CD8-positive, alpha-beta memory T cell (primary cell): ENCODE measurements at regions not wholly inside any gene's neighbourhood (a gene's known extent, or its start where the extent isn't known, plus 50 kb on each side); places are given as distances from the start of the nearest gene placed in this dataset.
A peak's percentile ranks its signal among the peaks of the same experiment; 100 is the strongest.

Experiments
- CTCF ChIA-PET: fragments of 350-600 bp; sonication (Branson Sonifier 250); formaldehyde crosslinking; loops from one replicate; lab custom pipeline; 2021; ENCODE audit warnings: antibody characterized with exemption; lab: Charles Lee
- POLR2A ChIA-PET: fragments of 350-600 bp; sonication (Branson Sonifier 250); formaldehyde crosslinking; loops from one replicate; lab custom pipeline; 2021; ENCODE audit warnings: antibody characterized with exemption; lab: Charles Lee
- DNase-seq, 5 donors: peaks; one replicate each; pipeline versions ENCODE4 v3.0.0 to v3.0.0-alpha.2; 2020 to 2022; ENCODE audit warnings: mixed read lengths in 1 of 5
- H3K27ac ChIP-seq: one replicate; pipeline ENCODE4 v1.7.0; 2013; ENCODE audit warnings: low read depth, mild to moderate bottlenecking, low read length, moderate library complexity
- H3K27me3 ChIP-seq: 2 replicates; pipeline ENCODE4 v1.7.0; 2013; ENCODE audit warnings: low read length, mild to moderate bottlenecking; ENCODE audit not compliant: insufficient read depth, poor library complexity, severe bottlenecking
- H3K36me3 ChIP-seq: 2 replicates; pipeline ENCODE4 v1.7.0; 2013; ENCODE audit warnings: mild to moderate bottlenecking, low read length, moderate library complexity; ENCODE audit not compliant: insufficient read depth
- H3K4me1 ChIP-seq: 2 replicates; pipeline ENCODE4 v1.7.0; 2013; ENCODE audit warnings: mild to moderate bottlenecking, low read length, moderate library complexity; ENCODE audit not compliant: insufficient read depth
- H3K4me3 ChIP-seq: 2 replicates; pipeline ENCODE4 v1.7.0; 2013; ENCODE audit warnings: mild to moderate bottlenecking, low read length
- H3K9me3 ChIP-seq: 2 replicates; pipeline ENCODE4 v1.7.0; 2013; ENCODE audit warnings: mild to moderate bottlenecking, low read length
- H3K27ac Mint-ChIP-seq, 8 donors: one replicate each; pipeline ENCODE4 v1.8.0; 2020 to 2021; ENCODE audit warnings: mixed read lengths in 8 of 8, mild to moderate bottlenecking in 6 of 8, inconsistent platforms in 3 of 8, moderate library complexity in 3 of 8
- H3K27me3 Mint-ChIP-seq, 2 donors: one replicate each; pipeline ENCODE4 v1.8.0; 2020 to 2021; ENCODE audit warnings: mixed read lengths in 2 of 2, mild to moderate bottlenecking in 1 of 2, moderate library complexity in 1 of 2
- H3K36me3 Mint-ChIP-seq, 3 donors: one replicate each; pipeline ENCODE4 v1.8.0; 2020 to 2021; ENCODE audit warnings: mixed read lengths in 3 of 3, inconsistent platforms in 1 of 3, mild to moderate bottlenecking in 1 of 3
- H3K4me1 Mint-ChIP-seq, 3 donors: one replicate each; pipeline ENCODE4 v1.8.0; 2020 to 2021; ENCODE audit warnings: mixed read lengths in 3 of 3, inconsistent platforms in 1 of 3, mild to moderate bottlenecking in 1 of 3
- H3K4me3 Mint-ChIP-seq, 7 donors: one replicate each; pipeline ENCODE4 v1.8.0; 2020 to 2021; ENCODE audit warnings: mixed read lengths in 7 of 7, mild to moderate bottlenecking in 6 of 7, moderate library complexity in 4 of 7, inconsistent platforms in 2 of 7
- H3K9me3 Mint-ChIP-seq, 5 donors: one replicate each; pipeline ENCODE4 v1.8.0; 2020 to 2022; ENCODE audit warnings: mixed read lengths in 5 of 5, mild to moderate bottlenecking in 3 of 5, moderate library complexity in 2 of 5, inconsistent platforms in 1 of 5

DNA sequence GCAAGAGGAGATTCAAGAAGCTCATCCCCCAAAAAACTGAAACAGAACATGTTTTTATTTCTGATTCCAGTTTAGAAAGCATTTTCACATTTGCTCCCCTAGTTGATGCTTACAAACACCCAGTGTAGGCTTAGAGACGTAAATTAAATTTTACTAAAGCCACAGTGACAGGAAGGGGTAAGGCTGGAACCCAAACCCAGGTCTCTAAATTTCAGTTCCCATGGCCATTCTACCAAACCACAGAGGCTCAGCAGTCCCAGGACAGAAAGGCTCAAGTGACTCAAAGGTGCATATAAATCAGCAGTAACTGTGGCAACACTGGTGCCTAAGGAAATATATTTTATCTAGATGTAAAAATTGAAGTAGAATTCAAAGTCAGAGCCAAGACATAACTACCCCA lies 128.7 kb downstream of the CEP120 start:
- H3K4me1 ChIP-seq: no peaks in the 10 kb centered on the region
- Mint-ChIP-seq H3K9me3 (peaks cover 0 to 5% (median 3%) of the 10 kb centered on the region in 5 donors), H3K27ac (no peak overlapping the region), H3K4me3 (no peak overlapping the region), H3K4me1 (peaks cover 1 to 4% (median 3%) of the 10 kb centered on the region in 3 donors), H3K27me3 (peaks cover 7 to 28% of the 10 kb centered on the region in 2 donors), H3K36me3 (no peaks in the 10 kb centered on the region)
- H3K36me3 ChIP-seq: no peaks in the 10 kb centered on the region
- no peak overlapping the region for H3K4me3 ChIP-seq
- CTCF ChIA-PET: no interaction called here
- POLR2A ChIA-PET: no interaction called here
- H3K9me3 ChIP-seq: no peaks in the 10 kb centered on the region
- no peaks in the 10 kb centered on the region for H3K27me3 ChIP-seq
- no peak for DNase-seq
- H3K27ac ChIP-seq: no peak overlapping the region

- Mint-ChIP-seq H3K36me3 (no peaks in the 10 kb centered on the region), H3K4me1 (peaks cover 3 to 11% (median 7%) of the 10 kb centered on the region in 3 donors), H3K4me3 (no peak overlapping the region), H3K9me3 (peaks cover 0 to 2% (median 0%) of the 10 kb centered on the region in 5 donors), H3K27ac (no peak overlapping the region), H3K27me3 (peaks cover 14 to 52% of the 10 kb centered on the region in 2 donors)
- Histone ChIP-seq H3K4me3 (no peak overlapping the region), H3K27ac (no peak overlapping the region), H3K27me3 (peaks cover 6% of the 10 kb centered on the region), H3K36me3 (no peaks in the 10 kb centered on the region), H3K4me1 (no peaks in the 10 kb centered on the region), H3K9me3 (no peaks in the 10 kb centered on the region)
- POLR2A ChIA-PET: no interaction called here
- DNase-seq: no peak
- CTCF ChIA-PET: no interaction called here
These were observed 134.0 kb downstream of the CEP120 start for GRCh38 chr5:123289210-123289609.

DNA sequence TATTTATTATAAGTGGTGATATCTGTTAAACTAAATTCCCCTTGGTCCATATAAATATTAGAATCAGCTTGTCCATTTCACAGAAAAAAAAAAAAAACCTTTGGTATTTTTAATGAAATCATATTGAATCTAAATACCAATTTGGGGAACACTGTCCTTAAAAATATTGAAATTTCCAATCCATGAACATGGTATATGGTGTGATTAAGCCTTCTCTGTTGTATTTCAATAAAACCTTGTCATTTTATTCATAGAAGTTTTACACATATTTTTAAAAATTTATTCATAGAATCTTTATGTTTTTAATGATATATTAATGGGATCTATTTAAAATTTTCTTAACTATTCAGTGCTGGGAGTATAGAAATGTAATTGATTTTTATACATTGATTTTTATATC lies 135.3 kb downstream of the CEP120 start:
- H3K4me1 Mint-ChIP-seq: peaks cover 3 to 11% (median 7%) of the 10 kb centered on the region in 3 donors
- H3K9me3 Mint-ChIP-seq: peaks cover 0 to 2% (median 0%) of the 10 kb centered on the region in 5 donors
- H3K4me3 Mint-ChIP-seq: no peak overlapping the region
- no peaks in the 10 kb centered on the region for H3K4me1 ChIP-seq
- no peaks in the 10 kb centered on the region for H3K9me3 ChIP-seq
- no peak overlapping the region for H3K4me3 ChIP-seq
- H3K27me3 Mint-ChIP-seq: peaks cover 14 to 47% of the 10 kb centered on the region in 2 donors
- CTCF ChIA-PET: no interaction called here
- peaks cover 6% of the 10 kb centered on the region for H3K27me3 ChIP-seq
- DNase-seq: no peak
- no peaks in the 10 kb centered on the region for H3K36me3 Mint-ChIP-seq
- no peak overlapping the region for H3K27ac Mint-ChIP-seq
- H3K27ac ChIP-seq: no peak overlapping the region
- POLR2A ChIA-PET: no interaction called here
- H3K36me3 ChIP-seq: no peaks in the 10 kb centered on the region

GRCh38 chr5:123286891-123287290 lies 136.3 kb downstream of the CEP120 start:
- no peaks in the 10 kb centered on the region for H3K36me3 ChIP-seq
- peaks cover 6% of the 10 kb centered on the region for H3K27me3 ChIP-seq
- H3K4me1 ChIP-seq: no peaks in the 10 kb centered on the region
- no peak overlapping the region for H3K4me3 Mint-ChIP-seq
- no peak overlapping the region for H3K4me3 ChIP-seq
- CTCF ChIA-PET: no interaction called here
- no peaks in the 10 kb centered on the region for H3K9me3 ChIP-seq
- H3K27ac Mint-ChIP-seq: no peak overlapping the region
- H3K9me3 Mint-ChIP-seq: peaks cover 0 to 2% (median 0%) of the 10 kb centered on the region in 5 donors
- POLR2A ChIA-PET: no interaction called here
- peaks cover 14 to 47% of the 10 kb centered on the region in 2 donors for H3K27me3 Mint-ChIP-seq
- H3K4me1 Mint-ChIP-seq: peaks cover 3 to 11% (median 7%) of the 10 kb centered on the region in 3 donors
- DNase-seq: no peak
- no peak overlapping the region for H3K27ac ChIP-seq
- no peaks in the 10 kb centered on the region for H3K36me3 Mint-ChIP-seq

GRCh38 chr5:123285122-123286023 lies 137.8 kb downstream of the CEP120 start:
- Histone ChIP-seq H3K4me1 (no peaks in the 10 kb centered on the region), H3K4me3 (no peak overlapping the region), H3K27me3 (peaks cover 6% of the 10 kb centered on the region), H3K9me3 (no peaks in the 10 kb centered on the region), H3K36me3 (no peaks in the 10 kb centered on the region), H3K27ac (no peak overlapping the region)
- POLR2A ChIA-PET: no interaction called here
- Mint-ChIP-seq H3K4me3 (no peak overlapping the region), H3K27ac (peak overlapping the region in 1 of 8 donors; percentile 25), H3K27me3 (peaks cover 17 to 39% of the 10 kb centered on the region in 2 donors), H3K9me3 (peaks cover 0 to 4% (median 0%) of the 10 kb centered on the region in 5 donors), H3K36me3 (no peaks in the 10 kb centered on the region), H3K4me1 (peaks cover 3 to 11% (median 7%) of the 10 kb centered on the region in 3 donors)
- CTCF ChIA-PET: no interaction called here
- DNase-seq: no peak

- Mint-ChIP-seq H3K4me3 (no peak overlapping the region), H3K27me3 (peaks cover 24 to 31% of the 10 kb centered on the region in 2 donors), H3K9me3 (peaks cover 0 to 4% (median 0%) of the 10 kb centered on the region in 5 donors), H3K36me3 (no peaks in the 10 kb centered on the region), H3K4me1 (peaks cover 3 to 11% (median 7%) of the 10 kb centered on the region in 3 donors), H3K27ac (no peak overlapping the region)
- POLR2A ChIA-PET: no interaction called here
- H3K4me1 ChIP-seq: no peaks in the 10 kb centered on the region
- no peak overlapping the region for H3K27ac ChIP-seq
- H3K9me3 ChIP-seq: no peaks in the 10 kb centered on the region
- H3K27me3 ChIP-seq: peaks cover 6% of the 10 kb centered on the region
- H3K4me3 ChIP-seq: no peak overlapping the region
- H3K36me3 ChIP-seq: no peaks in the 10 kb centered on the region
- CTCF ChIA-PET: no interaction called here
- DNase-seq: no peak
These were observed 139.7 kb downstream of the CEP120 start for GRCh38 chr5:123283499-123283898.

- Histone ChIP-seq H3K4me3 (no peak overlapping the region), H3K27ac (no peak overlapping the region), H3K4me1 (no peaks in the 10 kb centered on the region), H3K27me3 (peaks cover 6% of the 10 kb centered on the region), H3K9me3 (no peaks in the 10 kb centered on the region), H3K36me3 (no peaks in the 10 kb centered on the region)
- POLR2A ChIA-PET: no interaction called here
- Mint-ChIP-seq H3K27me3 (peaks cover 24 to 34% of the 10 kb centered on the region in 2 donors), H3K4me3 (no peak overlapping the region), H3K9me3 (peaks cover 0 to 4% (median 0%) of the 10 kb centered on the region in 5 donors), H3K27ac (no peak overlapping the region), H3K36me3 (no peaks in the 10 kb centered on the region), H3K4me1 (peaks cover 3 to 11% (median 7%) of the 10 kb centered on the region in 3 donors)
- DNase-seq: no peak
- CTCF ChIA-PET: no interaction called here
These were observed 140.2 kb downstream of the CEP120 start for GRCh38 chr5:123283031-123283430.

- Mint-ChIP-seq H3K36me3 (no peaks in the 10 kb centered on the region), H3K9me3 (peaks cover 0 to 4% (median 0%) of the 10 kb centered on the region in 5 donors), H3K4me3 (no peak overlapping the region), H3K27ac (no peak overlapping the region), H3K27me3 (peaks cover 23 to 33% of the 10 kb centered on the region in 2 donors), H3K4me1 (peaks cover 3 to 11% (median 7%) of the 10 kb centered on the region in 3 donors)
- Histone ChIP-seq H3K27ac (no peak overlapping the region), H3K36me3 (no peaks in the 10 kb centered on the region), H3K27me3 (peaks cover 2% of the 10 kb centered on the region), H3K9me3 (no peaks in the 10 kb centered on the region), H3K4me1 (no peaks in the 10 kb centered on the region), H3K4me3 (no peak overlapping the region)
- ChIA-PET CTCF (no interaction called here), POLR2A (no interaction called here)
- DNase-seq: no peak
These were observed 140.8 kb downstream of the CEP120 start for GRCh38 chr5:123282444-123282843.
